ENCODE measurements at regions not wholly inside any gene's neighbourhood (a gene's known extent, or its start where the extent isn't known, plus 50 kb on each side); places are given as distances from the start of the nearest gene placed in this dataset.

GRCh38 chr13:50116430-50116973 is 101.3 kb downstream of the KCNRG start:
- TF ChIP-seq CTCF (IDR thresholded peaks at IDR 0.05) (no peak), POLR2A (IDR thresholded peaks at IDR 0.05) (no peak), POLR2AphosphoS5 (IDR thresholded peaks at IDR 0.05) (no peak)
